CD8-positive, alpha-beta memory T cell (primary cell): ENCODE measurements at regions not wholly inside any gene's neighbourhood (a gene's known extent, or its start where the extent isn't known, plus 50 kb on each side); places are given as distances from the start of the nearest gene placed in this dataset.

Source experiments
- CTCF ChIA-PET: fragments of 350-600 bp; sonication (Branson Sonifier 250); formaldehyde crosslinking; loops from one replicate; lab custom pipeline; 2021; ENCODE audit warnings: antibody characterized with exemption; lab: Charles Lee
- POLR2A ChIA-PET: fragments of 350-600 bp; sonication (Branson Sonifier 250); formaldehyde crosslinking; loops from one replicate; lab custom pipeline; 2021; ENCODE audit warnings: antibody characterized with exemption; lab: Charles Lee
- DNase-seq, 5 donors: peaks; one replicate each; pipeline versions ENCODE4 v3.0.0 to v3.0.0-alpha.2; 2020 to 2022; ENCODE audit warnings: mixed read lengths in 1 of 5
- H3K27ac ChIP-seq: one replicate; pipeline ENCODE4 v1.7.0; 2013; ENCODE audit warnings: low read depth, mild to moderate bottlenecking, low read length, moderate library complexity
- H3K27me3 ChIP-seq: 2 replicates; pipeline ENCODE4 v1.7.0; 2013; ENCODE audit warnings: low read length, mild to moderate bottlenecking; ENCODE audit not compliant: insufficient read depth, poor library complexity, severe bottlenecking
- H3K36me3 ChIP-seq: 2 replicates; pipeline ENCODE4 v1.7.0; 2013; ENCODE audit warnings: mild to moderate bottlenecking, low read length, moderate library complexity; ENCODE audit not compliant: insufficient read depth
- H3K4me1 ChIP-seq: 2 replicates; pipeline ENCODE4 v1.7.0; 2013; ENCODE audit warnings: mild to moderate bottlenecking, low read length, moderate library complexity; ENCODE audit not compliant: insufficient read depth
- H3K4me3 ChIP-seq: 2 replicates; pipeline ENCODE4 v1.7.0; 2013; ENCODE audit warnings: mild to moderate bottlenecking, low read length
- H3K9me3 ChIP-seq: 2 replicates; pipeline ENCODE4 v1.7.0; 2013; ENCODE audit warnings: mild to moderate bottlenecking, low read length
- H3K27ac Mint-ChIP-seq, 8 donors: one replicate each; pipeline ENCODE4 v1.8.0; 2020 to 2021; ENCODE audit warnings: mixed read lengths in 8 of 8, mild to moderate bottlenecking in 6 of 8, inconsistent platforms in 3 of 8, moderate library complexity in 3 of 8
- H3K27me3 Mint-ChIP-seq, 2 donors: one replicate each; pipeline ENCODE4 v1.8.0; 2020 to 2021; ENCODE audit warnings: mixed read lengths in 2 of 2, mild to moderate bottlenecking in 1 of 2, moderate library complexity in 1 of 2
- H3K36me3 Mint-ChIP-seq, 3 donors: one replicate each; pipeline ENCODE4 v1.8.0; 2020 to 2021; ENCODE audit warnings: mixed read lengths in 3 of 3, inconsistent platforms in 1 of 3, mild to moderate bottlenecking in 1 of 3
- H3K4me1 Mint-ChIP-seq, 3 donors: one replicate each; pipeline ENCODE4 v1.8.0; 2020 to 2021; ENCODE audit warnings: mixed read lengths in 3 of 3, inconsistent platforms in 1 of 3, mild to moderate bottlenecking in 1 of 3
- H3K4me3 Mint-ChIP-seq, 7 donors: one replicate each; pipeline ENCODE4 v1.8.0; 2020 to 2021; ENCODE audit warnings: mixed read lengths in 7 of 7, mild to moderate bottlenecking in 6 of 7, moderate library complexity in 4 of 7, inconsistent platforms in 2 of 7
- H3K9me3 Mint-ChIP-seq, 5 donors: one replicate each; pipeline ENCODE4 v1.8.0; 2020 to 2022; ENCODE audit warnings: mixed read lengths in 5 of 5, mild to moderate bottlenecking in 3 of 5, moderate library complexity in 2 of 5, inconsistent platforms in 1 of 5

DNA sequence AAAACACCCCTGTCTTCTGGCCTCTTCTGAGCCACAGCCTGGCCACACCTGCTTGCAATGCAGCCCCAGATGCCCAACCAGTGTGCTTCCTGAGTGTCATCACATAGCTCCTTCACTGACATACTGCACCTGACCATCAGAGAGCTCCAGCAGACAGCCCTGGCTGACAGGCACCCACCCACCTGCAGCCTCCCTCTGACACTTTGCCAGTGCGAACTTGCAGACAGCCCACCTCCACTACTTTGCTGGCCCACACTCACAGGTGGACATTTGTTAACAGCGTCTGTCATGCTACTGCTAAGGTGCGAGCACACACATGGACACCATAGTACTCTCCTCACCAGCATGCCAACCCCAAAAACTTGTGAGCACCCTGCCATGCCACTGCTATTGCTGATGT, 740.1 kb downstream of the DNAJB9 start:
- CTCF ChIA-PET = no interaction called here

DNA sequence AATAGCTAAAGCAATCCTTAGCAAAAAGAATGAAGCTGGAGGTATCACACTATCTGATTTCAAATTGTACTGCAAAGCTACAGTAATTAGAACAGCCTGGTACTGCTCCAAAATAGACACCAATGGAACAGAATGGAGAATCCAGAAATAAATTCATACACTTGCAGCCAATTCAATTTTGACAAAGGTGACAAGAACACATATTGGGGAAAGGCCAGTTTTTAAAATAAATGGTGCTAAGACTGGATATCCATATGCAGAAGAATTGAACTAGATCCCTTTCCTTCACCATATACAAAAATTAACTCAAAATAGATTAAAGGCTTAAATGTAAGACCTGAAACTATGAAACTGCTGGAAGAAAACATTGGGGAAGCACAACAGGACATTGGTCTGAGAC, 748.5 kb downstream of the DNAJB9 start:
- H3K27me3 ChIP-seq = no peaks in the 10 kb centered on the region
- H3K36me3 ChIP-seq = no peaks in the 10 kb centered on the region
- no peaks in the 10 kb centered on the region for H3K4me1 Mint-ChIP-seq
- H3K27ac Mint-ChIP-seq = no peak overlapping the region
- ChIA-PET POLR2A (no interaction called here), CTCF (no interaction called here)
- H3K27ac ChIP-seq = no peak overlapping the region
- no peaks in the 10 kb centered on the region for H3K36me3 Mint-ChIP-seq
- H3K27me3 Mint-ChIP-seq = no peaks in the 10 kb centered on the region
- H3K4me3 ChIP-seq = no peak overlapping the region
- no peak overlapping the region for H3K4me3 Mint-ChIP-seq
- H3K9me3 Mint-ChIP-seq = peaks cover 0 to 24% (median 6%) of the 10 kb centered on the region in 5 donors
- no peak for DNase-seq
- no peaks in the 10 kb centered on the region for H3K4me1 ChIP-seq
- no peaks in the 10 kb centered on the region for H3K9me3 ChIP-seq

More for the DNA sequence above, 740.1 kb downstream of the DNAJB9 start:
- Histone ChIP-seq H3K27ac (no peak overlapping the region), H3K4me1 (no peaks in the 10 kb centered on the region), H3K36me3 (no peaks in the 10 kb centered on the region), H3K27me3 (no peaks in the 10 kb centered on the region), H3K9me3 (no peaks in the 10 kb centered on the region), H3K4me3 (no peak overlapping the region)
- no peak for DNase-seq
- no peak overlapping the region for H3K27ac Mint-ChIP-seq
- no peaks in the 10 kb centered on the region for H3K36me3 Mint-ChIP-seq
- H3K4me3 Mint-ChIP-seq = no peak overlapping the region
- H3K4me1 Mint-ChIP-seq = no peaks in the 10 kb centered on the region
- no peaks in the 10 kb centered on the region for H3K27me3 Mint-ChIP-seq
- POLR2A ChIA-PET = no interaction called here
- peaks cover 2 to 36% (median 10%) of the 10 kb centered on the region in 5 donors for H3K9me3 Mint-ChIP-seq

DNA sequence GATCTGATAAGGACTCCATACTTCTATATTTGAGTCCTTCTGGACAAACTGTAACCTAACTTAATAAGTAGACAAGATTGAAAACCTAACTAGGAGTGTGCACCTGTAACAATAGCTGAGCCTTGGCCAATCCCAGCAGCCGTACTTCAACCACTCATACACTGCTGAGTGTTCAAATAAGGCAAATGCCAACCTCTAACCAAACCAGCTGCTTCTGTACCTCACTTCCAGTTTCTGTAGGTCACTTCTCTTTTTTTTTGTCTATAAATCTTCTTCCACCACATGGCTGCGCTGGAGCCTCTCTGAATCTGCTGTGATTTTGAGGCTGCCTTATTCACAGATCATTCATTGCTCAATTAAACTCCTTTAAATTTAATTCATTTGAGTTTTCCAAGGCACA, 753.2 kb downstream of the DNAJB9 start:
- H3K27me3 Mint-ChIP-seq = no peaks in the 10 kb centered on the region
- CTCF ChIA-PET = no interaction called here
- POLR2A ChIA-PET = no interaction called here

DNA sequence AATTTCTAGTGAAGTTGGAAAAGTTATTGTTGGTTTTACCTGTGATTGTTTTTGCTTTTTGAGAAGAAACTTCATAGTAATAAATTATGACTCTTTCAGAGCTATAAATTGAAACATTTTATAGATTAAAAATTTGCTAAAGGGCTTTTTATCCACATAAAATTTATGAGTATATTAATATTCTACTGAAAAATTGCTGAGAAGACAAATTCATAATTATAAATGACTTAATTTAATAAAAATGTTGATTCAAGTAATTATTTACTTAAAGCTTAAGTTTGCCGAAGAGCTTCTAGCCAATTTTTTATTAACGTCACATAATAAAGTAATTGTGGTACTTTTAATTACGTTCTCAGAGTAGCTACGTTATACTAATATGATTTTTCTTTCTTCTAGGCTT, 761.7 kb downstream of the DNAJB9 start:
- Mint-ChIP-seq H3K4me1 (no peaks in the 10 kb centered on the region), H3K4me3 (no peak overlapping the region), H3K27ac (no peak overlapping the region), H3K36me3 (no peaks in the 10 kb centered on the region), H3K9me3 (peaks cover 0 to 24% (median 8%) of the 10 kb centered on the region in 5 donors), H3K27me3 (no peaks in the 10 kb centered on the region)
- H3K36me3 ChIP-seq = no peaks in the 10 kb centered on the region
- no peaks in the 10 kb centered on the region for H3K4me1 ChIP-seq
- ChIA-PET POLR2A (no interaction called here), CTCF (no interaction called here)
- no peak overlapping the region for H3K4me3 ChIP-seq
- H3K27me3 ChIP-seq = no peaks in the 10 kb centered on the region
- no peak overlapping the region for H3K27ac ChIP-seq
- H3K9me3 ChIP-seq = no peaks in the 10 kb centered on the region
- no peak for DNase-seq

More for the DNA sequence above, 753.2 kb downstream of the DNAJB9 start:
- Mint-ChIP-seq H3K27ac (no peak overlapping the region), H3K9me3 (peaks cover 0 to 23% (median 3%) of the 10 kb centered on the region in 5 donors), H3K4me1 (no peaks in the 10 kb centered on the region), H3K36me3 (peaks cover 0 to 1% (median 0%) of the 10 kb centered on the region in 3 donors), H3K4me3 (no peak overlapping the region)
- Histone ChIP-seq H3K36me3 (no peaks in the 10 kb centered on the region), H3K9me3 (no peaks in the 10 kb centered on the region), H3K27me3 (no peaks in the 10 kb centered on the region), H3K4me3 (no peak overlapping the region), H3K27ac (no peak overlapping the region), H3K4me1 (no peaks in the 10 kb centered on the region)
- DNase-seq = no peak

DNA sequence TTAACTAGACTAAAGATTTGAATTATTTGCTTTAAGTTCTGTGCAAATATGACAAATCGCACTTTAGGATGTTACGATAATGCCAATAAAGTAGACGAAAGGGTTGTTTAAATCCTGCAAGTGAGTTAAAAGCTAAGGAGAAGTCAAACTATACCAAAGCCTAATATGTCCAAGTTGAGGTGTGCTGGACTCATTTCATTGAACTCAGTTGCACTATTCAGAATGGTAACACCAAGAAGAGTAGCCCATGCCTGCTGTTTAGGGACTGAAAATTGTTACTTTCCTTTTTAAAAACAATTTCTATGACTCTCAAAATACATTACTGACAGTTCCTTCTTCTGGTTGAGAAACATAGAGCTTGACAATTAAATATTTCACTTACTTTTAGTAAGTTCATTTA, 766.3 kb downstream of the DNAJB9 start:
- H3K36me3 Mint-ChIP-seq = no peaks in the 10 kb centered on the region

DNA sequence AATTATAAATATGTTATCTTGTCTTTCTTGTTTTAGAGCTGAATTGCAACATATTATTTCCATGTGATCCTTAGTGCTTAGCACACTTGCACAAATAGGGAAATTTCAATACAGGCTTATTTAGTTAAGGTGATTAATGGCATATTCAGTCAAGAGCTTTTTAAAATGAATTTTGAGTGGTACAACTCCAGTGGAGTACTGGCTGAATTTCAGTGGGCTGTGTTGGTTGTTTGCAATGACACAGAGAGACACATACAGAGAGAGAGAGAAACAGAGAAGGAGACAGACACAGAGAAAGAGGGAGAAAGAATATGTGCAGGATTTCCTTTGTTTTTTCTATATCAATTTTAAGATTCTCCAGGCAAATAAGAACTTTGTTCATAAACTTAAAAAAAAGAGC, 766.9 kb downstream of the DNAJB9 start:
- ChIA-PET POLR2A (no interaction called here), CTCF (interaction anchor here (1.2 kb wide), 1 partner anchor 8 kb away, joined by 4 read pairs; no protein-coding TSS in a partner anchor)
- Mint-ChIP-seq H3K27me3 (no peaks in the 10 kb centered on the region), H3K9me3 (peaks cover 0 to 18% (median 4%) of the 10 kb centered on the region in 5 donors), H3K36me3 (no peaks in the 10 kb centered on the region), H3K4me3 (no peak overlapping the region), H3K27ac (no peak overlapping the region), H3K4me1 (no peaks in the 10 kb centered on the region)
- no peak for DNase-seq
- no peak overlapping the region for H3K27ac ChIP-seq
- no peaks in the 10 kb centered on the region for H3K36me3 ChIP-seq
- H3K9me3 ChIP-seq = no peaks in the 10 kb centered on the region
- H3K4me1 ChIP-seq = no peaks in the 10 kb centered on the region
- no peaks in the 10 kb centered on the region for H3K27me3 ChIP-seq
- H3K4me3 ChIP-seq = no peak overlapping the region

More for the DNA sequence above, 766.3 kb downstream of the DNAJB9 start:
- H3K9me3 Mint-ChIP-seq = peaks cover 0 to 19% (median 4%) of the 10 kb centered on the region in 5 donors
- no peaks in the 10 kb centered on the region for H3K27me3 ChIP-seq
- H3K4me1 Mint-ChIP-seq = no peaks in the 10 kb centered on the region
- no peaks in the 10 kb centered on the region for H3K36me3 ChIP-seq
- H3K27ac ChIP-seq = no peak overlapping the region
- H3K27me3 Mint-ChIP-seq = no peaks in the 10 kb centered on the region
- no peak overlapping the region for H3K4me3 ChIP-seq
- POLR2A ChIA-PET = no interaction called here
- H3K9me3 ChIP-seq = no peaks in the 10 kb centered on the region
- no peak overlapping the region for H3K27ac Mint-ChIP-seq
- DNase-seq = no peak
- H3K4me1 ChIP-seq = no peaks in the 10 kb centered on the region
- CTCF ChIA-PET = no interaction called here
- no peak overlapping the region for H3K4me3 Mint-ChIP-seq

DNA sequence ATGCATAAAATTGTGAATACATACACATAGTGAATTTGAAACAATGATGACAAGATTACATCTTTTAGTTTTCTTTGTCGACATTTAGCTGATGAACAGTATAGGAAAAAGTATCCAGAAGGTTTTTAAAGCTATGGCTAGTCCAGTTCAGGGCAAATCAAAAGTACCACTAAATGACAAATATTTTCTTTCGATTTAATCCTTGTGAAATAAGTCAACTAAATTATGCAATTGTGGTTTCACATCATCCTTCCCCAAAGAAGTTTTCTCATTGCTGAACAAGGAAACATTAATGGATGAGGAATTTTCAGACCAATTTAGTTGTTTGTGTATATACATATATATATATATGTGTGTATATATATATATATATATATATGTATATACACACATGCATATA, 774.0 kb downstream of the DNAJB9 start:
- H3K9me3 Mint-ChIP-seq = peaks cover 0 to 9% (median 3%) of the 10 kb centered on the region in 5 donors
- POLR2A ChIA-PET = no interaction called here
- no peak overlapping the region for H3K27ac Mint-ChIP-seq
- H3K27me3 Mint-ChIP-seq = no peaks in the 10 kb centered on the region
- H3K4me3 Mint-ChIP-seq = no peak overlapping the region
- Histone ChIP-seq H3K9me3 (no peaks in the 10 kb centered on the region), H3K27ac (no peak overlapping the region), H3K27me3 (no peaks in the 10 kb centered on the region), H3K4me1 (no peaks in the 10 kb centered on the region), H3K36me3 (no peaks in the 10 kb centered on the region), H3K4me3 (no peak overlapping the region)
- CTCF ChIA-PET = no interaction called here
- H3K36me3 Mint-ChIP-seq = no peaks in the 10 kb centered on the region
- no peak for DNase-seq
- H3K4me1 Mint-ChIP-seq = no peaks in the 10 kb centered on the region

DNA sequence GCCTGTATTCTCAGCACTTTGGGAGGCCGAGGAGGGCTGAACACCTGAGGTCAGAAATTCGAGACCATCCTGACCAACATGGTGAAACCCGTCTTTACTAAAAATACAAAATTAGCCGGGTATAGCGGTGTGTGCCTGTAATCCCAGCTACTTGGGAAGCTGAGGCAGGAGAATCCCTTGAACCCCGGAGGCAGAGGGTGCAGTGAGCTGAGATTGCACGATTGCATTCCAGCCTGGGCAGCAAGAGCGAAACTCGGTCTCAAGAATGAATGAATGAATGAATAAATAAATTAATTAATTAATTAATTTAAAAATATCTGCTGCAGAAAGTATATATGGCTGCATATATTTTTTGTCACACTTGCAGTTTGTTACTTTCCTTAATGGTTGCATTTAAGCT, 781.8 kb downstream of the DNAJB9 start:
- no peaks in the 10 kb centered on the region for H3K4me1 ChIP-seq
- H3K27ac ChIP-seq = no peak overlapping the region
- ChIA-PET CTCF (no interaction called here), POLR2A (no interaction called here)
- Mint-ChIP-seq H3K27ac (no peak overlapping the region), H3K36me3 (no peaks in the 10 kb centered on the region), H3K9me3 (peaks cover 0 to 19% (median 2%) of the 10 kb centered on the region in 5 donors), H3K4me1 (no peaks in the 10 kb centered on the region), H3K4me3 (no peak overlapping the region), H3K27me3 (no peaks in the 10 kb centered on the region)
- no peak for DNase-seq
- no peaks in the 10 kb centered on the region for H3K36me3 ChIP-seq
- H3K4me3 ChIP-seq = no peak overlapping the region
- no peaks in the 10 kb centered on the region for H3K9me3 ChIP-seq
- H3K27me3 ChIP-seq = no peaks in the 10 kb centered on the region

DNA sequence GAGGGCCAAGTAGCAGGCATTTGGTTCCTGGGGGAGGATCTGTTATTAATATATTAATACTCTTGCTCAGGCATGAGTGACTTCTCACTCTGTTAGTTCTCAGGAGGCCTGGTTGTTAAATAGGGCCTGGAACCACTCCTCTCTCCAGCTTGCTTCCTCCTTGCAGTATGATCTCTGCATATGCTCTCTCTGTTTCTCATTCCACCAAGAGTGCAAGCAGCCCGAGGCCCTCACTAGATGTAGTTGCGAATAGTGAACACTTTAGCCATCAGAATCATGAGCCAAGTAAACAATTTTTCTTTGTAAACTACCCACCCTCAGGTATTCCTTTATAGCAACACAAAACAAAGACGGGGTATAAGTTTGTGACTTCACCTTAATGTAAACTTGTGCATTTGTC, 784.3 kb downstream of the DNAJB9 start:
- no peaks in the 10 kb centered on the region for H3K9me3 ChIP-seq
- no peaks in the 10 kb centered on the region for H3K27me3 ChIP-seq
- DNase-seq = no peak
- H3K36me3 ChIP-seq = no peaks in the 10 kb centered on the region
- no peaks in the 10 kb centered on the region for H3K4me1 Mint-ChIP-seq
- no peak overlapping the region for H3K27ac Mint-ChIP-seq
- ChIA-PET CTCF (no interaction called here), POLR2A (no interaction called here)
- no peak overlapping the region for H3K4me3 ChIP-seq
- peaks cover 0 to 17% (median 2%) of the 10 kb centered on the region in 5 donors for H3K9me3 Mint-ChIP-seq
- no peaks in the 10 kb centered on the region for H3K27me3 Mint-ChIP-seq
- no peaks in the 10 kb centered on the region for H3K4me1 ChIP-seq
- H3K4me3 Mint-ChIP-seq = no peak overlapping the region
- no peaks in the 10 kb centered on the region for H3K36me3 Mint-ChIP-seq
- H3K27ac ChIP-seq = no peak overlapping the region
